ENCODE measurements at regions not wholly inside any gene's neighbourhood (a gene's known extent, or its start where the extent isn't known, plus 50 kb on each side); places are given as distances from the start of the nearest gene placed in this dataset.
A peak's percentile ranks its signal among the peaks of the same experiment; 100 is the strongest.

GRCh38 chr14:104245723-104246122 is 107.3 kb downstream of the KIF26A start:
- Histone ChIP-seq H3F3A (ENCODE audit: insufficient read depth, low read length, poor library complexity, severe bottlenecking) (no peaks in the 10 kb centered on the region), H3K4me2 (ENCODE audit: low read length) (no peak overlapping the region), H3K36me3 (ENCODE audit: insufficient read depth, low read length) (no peaks in the 10 kb centered on the region), H3K4me3 (ENCODE audit: low read length) (no peak overlapping the region), H3K27ac (ENCODE audit: low read length) (no peak overlapping the region), H3K9ac (ENCODE audit: low read length) (no peak overlapping the region), H3K27me3 (ENCODE audit: insufficient read depth, low read depth, low read length) (no peaks in the 10 kb centered on the region), H3K9me2 (ENCODE audit: insufficient read depth, low read length) (no peaks in the 10 kb centered on the region), H3K79me2 (replicated peaks; ENCODE audit: insufficient read depth, low read length) (no peaks in the 10 kb centered on the region), H3K9me3 (ENCODE audit: low read length) (peaks cover 8% of the 10 kb centered on the region), H2AFZ (ENCODE audit: low read depth, low read length) (no peak overlapping the region), H4K20me1 (ENCODE audit: insufficient read depth) (no peaks in the 10 kb centered on the region)
- TF ChIP-seq CTCF (IDR thresholded peaks at IDR 0.05; ENCODE audit: poor library complexity, severe bottlenecking) (no peak), SMC3 (conservative IDR thresholded peaks at IDR 0.05; ENCODE audit: poor library complexity) (no peak), POLR2AphosphoS5 (IDR thresholded peaks at IDR 0.05) (no peak), RAD21 (conservative IDR thresholded peaks at IDR 0.05) (no peak), TAF1 (IDR thresholded peaks at IDR 0.05; ENCODE audit: low read depth) (no peak), MXI1 (conservative IDR thresholded peaks at IDR 0.05; ENCODE audit: poor library complexity, severe bottlenecking) (no peak), REST (IDR thresholded peaks at IDR 0.05; ENCODE audit: borderline replicate concordance) (no peak), EZH2 (IDR thresholded peaks at IDR 0.05; ENCODE audit: borderline replicate concordance, insufficient read depth, low read length, poor library complexity, severe bottlenecking) (no peak), EP300 (conservative IDR thresholded peaks at IDR 0.05; ENCODE audit: poor library complexity, severe bottlenecking) (no peak)

GRCh38 chr14:104246401-104247335 is 108.3 kb downstream of the KIF26A start:
- H3K79me2 ChIP-seq (replicated peaks; ENCODE audit: insufficient read depth, low read length) = no peaks in the 10 kb centered on the region
- TF ChIP-seq TAF1 (IDR thresholded peaks at IDR 0.05; ENCODE audit: low read depth) (no peak), REST (IDR thresholded peaks at IDR 0.05; ENCODE audit: borderline replicate concordance) (no peak), EZH2 (IDR thresholded peaks at IDR 0.05; ENCODE audit: borderline replicate concordance, insufficient read depth, low read length, poor library complexity, severe bottlenecking) (no peak), RAD21 (conservative IDR thresholded peaks at IDR 0.05) (peak; percentile 26), MXI1 (conservative IDR thresholded peaks at IDR 0.05; ENCODE audit: poor library complexity, severe bottlenecking) (no peak), SMC3 (conservative IDR thresholded peaks at IDR 0.05; ENCODE audit: poor library complexity) (peak; percentile 25), CTCF (IDR thresholded peaks at IDR 0.05; ENCODE audit: poor library complexity, severe bottlenecking) (no peak), EP300 (conservative IDR thresholded peaks at IDR 0.05; ENCODE audit: poor library complexity, severe bottlenecking) (no peak), POLR2AphosphoS5 (IDR thresholded peaks at IDR 0.05) (peak; percentile 21)
- H3K27ac ChIP-seq (ENCODE audit: low read length) = peak overlapping the region; percentile 65
- H3K27me3 ChIP-seq (ENCODE audit: insufficient read depth, low read depth, low read length) = no peaks in the 10 kb centered on the region
- H3K4me3 ChIP-seq (ENCODE audit: low read length) = no peak overlapping the region
- no peaks in the 10 kb centered on the region for H3K36me3 ChIP-seq (ENCODE audit: insufficient read depth, low read length)
- H3K9me3 ChIP-seq (ENCODE audit: low read length) = peaks cover 8% of the 10 kb centered on the region
- H4K20me1 ChIP-seq (ENCODE audit: insufficient read depth) = no peaks in the 10 kb centered on the region
- H2AFZ ChIP-seq (ENCODE audit: low read depth, low read length) = no peak overlapping the region
- H3F3A ChIP-seq (ENCODE audit: insufficient read depth, low read length, poor library complexity, severe bottlenecking) = no peaks in the 10 kb centered on the region
- peak overlapping the region; percentile 18 for H3K9ac ChIP-seq (ENCODE audit: low read length)
- H3K4me2 ChIP-seq (ENCODE audit: low read length) = no peak overlapping the region
- no peaks in the 10 kb centered on the region for H3K9me2 ChIP-seq (ENCODE audit: insufficient read depth, low read length)
